Posterior cingulate gyrus (tissue), 11 donors: ENCODE measurements at regions not wholly inside any gene's neighbourhood (a gene's known extent, or its start where the extent isn't known, plus 50 kb on each side); places are given as distances from the start of the nearest gene placed in this dataset.
"Not testable (repeated sequence)": the region's sequence is repeated elsewhere in the genome, so short reads cannot be mapped to it uniquely, and the experiment has no call there.

Experiments
- DNase-seq, 10 donors: peaks; one replicate each; pipeline versions ENCODE4 v3.0.0 to v3.0.0-alpha.2; 2020 to 2021; ENCODE audit warnings: mixed read lengths in 3 of 10
- intact Hi-C: fragments of 100-400 bp; cut with DNase I; formaldehyde crosslinking; loops from one replicate; pipeline ENCODE4 v1.15.1; 2023

GRCh38 chrX:69431420-69431819 lies 72.7 kb upstream of the NALF2 start:
- intact Hi-C loops: no loop called here
- DNase-seq: no peak

GRCh38 chrX:69430785-69431184 lies 73.3 kb upstream of the NALF2 start:
- intact Hi-C loops: no loop called here
- DNase-seq: no peak

- intact Hi-C loops: no loop called here
- DNase-seq: no peak
Observed at GRCh38 chrX:69429339-69430015, 74.6 kb upstream of the NALF2 start.

- no peak for DNase-seq
- intact Hi-C loops: no loop called here
Observed at GRCh38 chrX:69428216-69428615, 75.9 kb upstream of the NALF2 start.

GRCh38 chrX:69424910-69425309 lies 79.2 kb upstream of the NALF2 start:
- intact Hi-C loops: no loop called here
- DNase-seq: no peak

GRCh38 chrX:69424161-69424560 lies 80.0 kb upstream of the NALF2 start:
- peak in 1 of 10 donors; percentile 1 for DNase-seq
- intact Hi-C loops: no loop called here

GRCh38 chrX:69422208-69422607 lies 81.9 kb upstream of the NALF2 start:
- intact Hi-C loops: not testable (repeated sequence)

GRCh38 chrX:69415698-69416097 lies 88.4 kb upstream of the NALF2 start:
- intact Hi-C loops: no loop called here

More at GRCh38 chrX:69422208-69422607, 81.9 kb upstream of the NALF2 start:
- peak in 1 of 10 donors; percentile 62 for DNase-seq

GRCh38 chrX:69412661-69413060 lies 91.5 kb upstream of the NALF2 start:
- intact Hi-C loops: no loop called here

More at GRCh38 chrX:69415698-69416097, 88.4 kb upstream of the NALF2 start:
- no peak for DNase-seq

GRCh38 chrX:69398881-69399280 lies 105.2 kb upstream of the NALF2 start:
- intact Hi-C loops: no loop called here
- DNase-seq: no peak

More at GRCh38 chrX:69412661-69413060, 91.5 kb upstream of the NALF2 start:
- DNase-seq: no peak

- intact Hi-C loops: no loop called here
- no peak for DNase-seq
Observed at GRCh38 chrX:69396916-69397315, 107.2 kb upstream of the NALF2 start.

GRCh38 chrX:69395306-69395705 lies 108.8 kb upstream of the NALF2 start:
- intact Hi-C loops: no loop called here
- DNase-seq: no peak

GRCh38 chrX:69389101-69389501 lies 115.0 kb upstream of the NALF2 start:
- no peak for DNase-seq
- intact Hi-C loops: loop anchor here (5.0 kb wide), 1 partner anchor 562 kb away; the partner anchor contains the start of gene EFNB1

- intact Hi-C loops: loop anchor here (5.0 kb wide), 1 partner anchor 561 kb away; the partner anchor contains the start of gene EFNB1
- DNase-seq: no peak
Observed at GRCh38 chrX:69388526-69388925, 115.6 kb upstream of the NALF2 start.

- intact Hi-C loops: loop anchor here (5.0 kb wide), 1 partner anchor 561 kb away; the partner anchor contains the start of gene EFNB1
- DNase-seq: peak in 6 of 10 donors; percentile 31 to 87 (median 34)
Observed at GRCh38 chrX:69387567-69388487, 116.3 kb upstream of the NALF2 start.

GRCh38 chrX:69386681-69387080 lies 117.4 kb upstream of the NALF2 start:
- DNase-seq: no peak
- intact Hi-C loops: loop anchor here (5.0 kb wide), 1 partner anchor 559 kb away; the partner anchor contains the start of gene EFNB1

GRCh38 chrX:69379412-69379811 lies 124.7 kb upstream of the NALF2 start:
- no peak for DNase-seq
- intact Hi-C loops: no loop called here

- intact Hi-C loops: no loop called here
Observed at GRCh38 chrX:69374569-69374968, 129.6 kb upstream of the NALF2 start.

GRCh38 chrX:69372435-69372834 lies 131.7 kb upstream of the NALF2 start:
- intact Hi-C loops: no loop called here
- no peak for DNase-seq

More at GRCh38 chrX:69374569-69374968, 129.6 kb upstream of the NALF2 start:
- DNase-seq: no peak

- intact Hi-C loops: no loop called here
Observed at GRCh38 chrX:69371159-69371558, 133.0 kb upstream of the NALF2 start.

GRCh38 chrX:69369999-69370398 lies 134.1 kb upstream of the NALF2 start:
- intact Hi-C loops: no loop called here

More at GRCh38 chrX:69371159-69371558, 133.0 kb upstream of the NALF2 start:
- no peak for DNase-seq

More at GRCh38 chrX:69369999-69370398, 134.1 kb upstream of the NALF2 start:
- no peak for DNase-seq
